ENCODE measurements at regions not wholly inside any gene's neighbourhood (a gene's known extent, or its start where the extent isn't known, plus 50 kb on each side); places are given as distances from the start of the nearest gene placed in this dataset.

DNA sequence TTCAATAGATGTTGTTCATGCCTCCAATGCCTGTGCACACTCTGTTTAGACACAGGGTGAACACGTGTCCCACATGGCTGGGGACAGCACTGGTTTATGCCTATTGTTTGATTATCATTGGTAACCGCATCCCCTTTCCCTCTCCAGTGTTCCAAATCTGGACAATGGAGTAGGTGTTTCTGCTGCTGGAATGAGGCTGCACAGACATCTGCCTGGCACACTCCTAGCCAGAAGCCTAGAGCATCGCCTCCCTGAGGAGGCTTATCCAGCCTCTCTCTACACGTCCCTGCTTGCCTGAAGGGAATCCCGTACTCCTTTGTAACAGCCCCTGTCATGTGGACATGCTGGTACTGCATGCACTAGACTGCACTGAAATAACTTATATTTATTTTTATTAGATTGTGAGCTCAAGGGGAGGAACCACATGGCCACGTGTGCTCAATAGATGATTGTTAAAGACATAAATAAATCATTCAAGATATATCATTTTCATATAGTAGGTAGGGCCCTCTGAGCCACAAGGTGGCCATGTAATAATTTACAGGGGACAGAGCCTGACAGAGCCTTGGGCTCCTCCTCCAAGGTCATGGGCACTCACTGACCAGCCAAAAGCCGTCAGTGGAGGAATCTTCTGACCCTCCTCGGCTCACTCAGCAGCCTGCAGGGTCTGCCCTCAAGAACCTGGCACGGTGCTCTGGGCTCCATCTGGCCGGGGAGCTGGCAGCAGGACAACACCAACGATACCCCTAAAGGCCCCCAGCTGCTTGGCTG, 310.9 kb upstream of the ZNF32 start:
- TF ChIP-seq POLR2A (IDR thresholded peaks at IDR 0.05; ENCODE audit: low read length), result no peak
- TF ChIP-seq GATA1 (IDR thresholded peaks at IDR 0.05; ENCODE audit: low read depth, low read length), result no peak
